Gastroesophageal sphincter (tissue), 3 donors: ENCODE measurements at regions not wholly inside any gene's neighbourhood (a gene's known extent, or its start where the extent isn't known, plus 50 kb on each side); places are given as distances from the start of the nearest gene placed in this dataset.

Source experiments
- EP300 ChIP-seq: sonication (generic); formaldehyde crosslinking; IDR thresholded peaks from one replicate; pipeline ENCODE4 v1.6.1; 2017; ENCODE audit warnings: antibody characterized with exemption, mild to moderate bottlenecking
- POLR2A ChIP-seq, 2 donors: fragments of 450-650 bp; IDR thresholded peaks; one replicate each; pipeline ENCODE4 v1.6.1; 2017; ENCODE audit warnings: antibody characterized with exemption in 2 of 2, mild to moderate bottlenecking in 2 of 2, moderate library complexity in 1 of 2
- POLR2AphosphoS5 ChIP-seq: sonication (generic); formaldehyde crosslinking; IDR thresholded peaks from one replicate; pipeline ENCODE4 v1.6.1; 2017; ENCODE audit warnings: antibody characterized with exemption
- TF ChIP-seq, protein P1 (sequence below), 4 experiments: fragments of 200-600 bp in 2 of 4; fragments of 450-650 bp in 2 of 4; sonication (generic) in 1 of 4; IDR thresholded peaks; one replicate each; pipeline ENCODE4 v1.5.1; 2017 to 2019; ENCODE audit warnings: antibody characterized with exemption in 4 of 4, mild to moderate bottlenecking in 2 of 4, moderate library complexity in 2 of 4

DNA sequence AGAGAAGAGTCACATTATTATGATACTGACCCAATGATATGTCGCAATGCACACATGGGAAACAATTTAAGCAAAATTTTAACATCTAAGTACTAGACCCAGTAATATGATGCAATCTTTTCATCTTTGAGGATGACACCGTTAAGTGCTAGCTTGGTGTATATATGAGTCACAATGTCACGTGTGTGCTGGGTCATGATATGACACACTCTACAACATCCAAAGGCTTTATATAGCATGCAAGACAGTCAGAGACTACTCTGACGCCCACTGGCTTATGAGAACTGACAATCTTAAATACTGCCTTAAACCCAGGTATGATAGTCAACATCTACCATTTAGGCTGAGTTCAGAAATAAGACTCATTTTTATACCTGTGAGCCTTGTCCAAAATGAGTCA, 955.8 kb upstream of the TSPY4 start:
- no peak for TF ChIP-seq EP300
- TF ChIP-seq, protein P1, sequence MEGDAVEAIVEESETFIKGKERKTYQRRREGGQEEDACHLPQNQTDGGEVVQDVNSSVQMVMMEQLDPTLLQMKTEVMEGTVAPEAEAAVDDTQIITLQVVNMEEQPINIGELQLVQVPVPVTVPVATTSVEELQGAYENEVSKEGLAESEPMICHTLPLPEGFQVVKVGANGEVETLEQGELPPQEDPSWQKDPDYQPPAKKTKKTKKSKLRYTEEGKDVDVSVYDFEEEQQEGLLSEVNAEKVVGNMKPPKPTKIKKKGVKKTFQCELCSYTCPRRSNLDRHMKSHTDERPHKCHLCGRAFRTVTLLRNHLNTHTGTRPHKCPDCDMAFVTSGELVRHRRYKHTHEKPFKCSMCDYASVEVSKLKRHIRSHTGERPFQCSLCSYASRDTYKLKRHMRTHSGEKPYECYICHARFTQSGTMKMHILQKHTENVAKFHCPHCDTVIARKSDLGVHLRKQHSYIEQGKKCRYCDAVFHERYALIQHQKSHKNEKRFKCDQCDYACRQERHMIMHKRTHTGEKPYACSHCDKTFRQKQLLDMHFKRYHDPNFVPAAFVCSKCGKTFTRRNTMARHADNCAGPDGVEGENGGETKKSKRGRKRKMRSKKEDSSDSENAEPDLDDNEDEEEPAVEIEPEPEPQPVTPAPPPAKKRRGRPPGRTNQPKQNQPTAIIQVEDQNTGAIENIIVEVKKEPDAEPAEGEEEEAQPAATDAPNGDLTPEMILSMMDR (IDR thresholded peaks at IDR 0.05), result no peak
- TF ChIP-seq POLR2A (IDR thresholded peaks at IDR 0.05), result no peak
- no peak for TF ChIP-seq POLR2AphosphoS5
